GM19240 (cell line): ENCODE measurements at regions not wholly inside any gene's neighbourhood (a gene's known extent, or its start where the extent isn't known, plus 50 kb on each side); places are given as distances from the start of the nearest gene placed in this dataset.
"Not testable (repeated sequence)": the region's sequence is repeated elsewhere in the genome, so short reads cannot be mapped to it uniquely, and the experiment has no call there.

Experiments
- DNase-seq: peaks from one replicate; pipeline ENCODE4 v3.0.0; 2011; ENCODE audit warnings: low spot score; ENCODE audit not compliant: insufficient read length

- no peak for DNase-seq
Observed at GRCh38 chr1:60891281-60891680, 191.1 kb upstream of the NFIA start.

GRCh38 chr1:60890664-60891063 is 191.7 kb upstream of the NFIA start:
- DNase-seq = no peak

- DNase-seq = no peak
Observed at GRCh38 chr1:60889709-60890108, 192.7 kb upstream of the NFIA start.

- DNase-seq = no peak
Observed at GRCh38 chr1:60888126-60888525, 194.2 kb upstream of the NFIA start.

GRCh38 chr1:60886793-60887331 is 195.5 kb upstream of the NFIA start:
- DNase-seq = no peak

- DNase-seq = no peak
Observed at GRCh38 chr1:60886090-60886489, 196.3 kb upstream of the NFIA start.

GRCh38 chr1:60880202-60880601 is 202.2 kb upstream of the NFIA start:
- no peak for DNase-seq

- DNase-seq = no peak
Observed at GRCh38 chr1:60878323-60878722, 204.0 kb upstream of the NFIA start.

GRCh38 chr1:60877376-60877775 is 205.0 kb upstream of the NFIA start:
- DNase-seq = no peak

GRCh38 chr1:60876952-60877351 is 205.4 kb upstream of the NFIA start:
- DNase-seq = no peak

- DNase-seq = no peak
Observed at GRCh38 chr1:60875138-60875537, 207.2 kb upstream of the NFIA start.

GRCh38 chr1:60874718-60875117 is 207.6 kb upstream of the NFIA start:
- no peak for DNase-seq

GRCh38 chr1:60873396-60873795 is 209.0 kb upstream of the NFIA start:
- DNase-seq = not testable (repeated sequence)

- no peak for DNase-seq
Observed at GRCh38 chr1:60872426-60873054, 209.8 kb upstream of the NFIA start.

GRCh38 chr1:60870269-60870865 is 212.0 kb upstream of the NFIA start:
- no peak for DNase-seq

GRCh38 chr1:60868901-60869663 is 213.3 kb upstream of the NFIA start:
- DNase-seq = no peak

GRCh38 chr1:60867782-60868181 is 214.6 kb upstream of the NFIA start:
- no peak for DNase-seq

- DNase-seq = no peak
Observed at GRCh38 chr1:60866917-60867531, 215.3 kb upstream of the NFIA start.

GRCh38 chr1:60866226-60866900 is 216.0 kb upstream of the NFIA start:
- no peak for DNase-seq

- no peak for DNase-seq
Observed at GRCh38 chr1:60865166-60865565, 217.2 kb upstream of the NFIA start.

- no peak for DNase-seq
Observed at GRCh38 chr1:60864722-60865121, 217.6 kb upstream of the NFIA start.
